Loucy (cell line): ENCODE measurements at regions not wholly inside any gene's neighbourhood (a gene's known extent, or its start where the extent isn't known, plus 50 kb on each side); places are given as distances from the start of the nearest gene placed in this dataset.

Experiments used
- H2AFZ ChIP-seq: fragments of 200-600 bp; sonication (generic); 2 replicates; pipeline ENCODE4 v1.6.0; 2016; ENCODE audit warnings: antibody characterized with exemption, mild to moderate bottlenecking, low read length, moderate library complexity
- H3F3A ChIP-seq: fragments of 200-600 bp; 2 replicates; pipeline ENCODE4 v1.6.0; 2016; ENCODE audit warnings: antibody characterized with exemption, low read depth, mild to moderate bottlenecking
- H3K27me3 ChIP-seq: fragments of 200-600 bp; sonication (generic); 2 replicates; pipeline ENCODE4 v1.6.1; 2014; ENCODE audit warnings: low read length, mild to moderate bottlenecking; ENCODE audit not compliant: insufficient read depth, poor library complexity, severe bottlenecking
- H3K36me3 ChIP-seq: fragments of 200-600 bp; sonication (generic); 2 replicates; pipeline ENCODE4 v1.6.1; 2016; ENCODE audit warnings: low read length; ENCODE audit not compliant: insufficient read depth
- H3K4me1 ChIP-seq: fragments of 200-600 bp; sonication (generic); 2 replicates; pipeline ENCODE4 v1.5.1; 2014; ENCODE audit warnings: low read length, mild to moderate bottlenecking; ENCODE audit not compliant: insufficient read depth, poor library complexity, severe bottlenecking
- H3K4me2 ChIP-seq: fragments of 200-600 bp; sonication (generic); 2 replicates; pipeline ENCODE4 v1.6.0; 2014; ENCODE audit warnings: antibody characterized with exemption, low read length, low read depth, mild to moderate bottlenecking; ENCODE audit not compliant: poor library complexity, severe bottlenecking
- H3K4me3 ChIP-seq: fragments of 200-600 bp; sonication (generic); 2 replicates; pipeline ENCODE4 v1.5.1; 2014; ENCODE audit warnings: low read length, mild to moderate bottlenecking, mixed read lengths; ENCODE audit not compliant: poor library complexity, severe bottlenecking
- H3K79me2 ChIP-seq: fragments of 200-600 bp; sonication (generic); 2 replicates; pipeline ENCODE4 v1.6.1; 2014; ENCODE audit warnings: low read length; ENCODE audit not compliant: insufficient read depth
- H3K9ac ChIP-seq: fragments of 200-600 bp; sonication (generic); 2 replicates; pipeline ENCODE4 v1.6.0; 2014; ENCODE audit warnings: mild to moderate bottlenecking, low read depth, low read length, moderate library complexity; ENCODE audit not compliant: poor library complexity, severe bottlenecking
- H3K9me2 ChIP-seq: fragments of 200-600 bp; sonication (generic); replicated peaks from 2 replicates; pipeline ENCODE4 v1.6.1; 2016; ENCODE audit warnings: low read depth, low read length, mixed read lengths
- H3K9me3 ChIP-seq: fragments of 200-600 bp; sonication (generic); 2 replicates; pipeline ENCODE4 v1.6.1; 2014; ENCODE audit warnings: mild to moderate bottlenecking, antibody characterized with exemption, low read length, low read depth; ENCODE audit not compliant: insufficient read depth
- H4K20me1 ChIP-seq: fragments of 200-600 bp; sonication (generic); 2 replicates; pipeline ENCODE4 v1.6.0; 2014; ENCODE audit warnings: antibody characterized with exemption, low read length, mild to moderate bottlenecking; ENCODE audit not compliant: insufficient read depth, poor library complexity, severe bottlenecking
- EZH2phosphoT487 ChIP-seq: fragments of 200-600 bp; IDR thresholded peaks from 2 replicates; pipeline ENCODE4 v1.6.1; 2018; ENCODE audit warnings: antibody characterized with exemption, mild to moderate bottlenecking, moderate library complexity, borderline replicate concordance
- TF ChIP-seq, protein P1 (sequence below): fragments of 200-600 bp; sonication (generic); conservative IDR thresholded peaks from 2 replicates; pipeline ENCODE4 v1.5.1; 2014; ENCODE audit warnings: mild to moderate bottlenecking, antibody characterized with exemption, low read length

DNA sequence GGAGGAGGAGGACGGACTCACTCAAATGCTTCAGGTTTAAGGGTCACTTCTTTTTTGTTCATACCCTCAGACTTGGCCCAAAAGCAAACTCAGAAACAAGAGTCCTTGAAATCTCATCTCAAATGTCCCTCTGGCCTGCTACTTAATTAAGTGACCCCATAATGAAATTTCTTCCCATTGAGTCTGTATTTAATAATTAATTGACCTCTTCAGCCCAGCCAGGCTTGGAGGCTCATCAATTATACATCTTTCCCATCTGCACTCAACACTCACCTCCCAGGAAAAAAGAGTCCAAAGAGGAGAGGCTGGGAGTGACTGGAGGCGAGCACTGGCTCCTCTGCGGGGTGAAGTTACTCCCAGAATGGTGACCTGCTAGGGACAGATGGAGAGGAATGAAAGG, 90.5 kb upstream of the EYA2 start:
- H3K9me2 ChIP-seq, result no peaks in the 10 kb centered on the region
- H3K4me2 ChIP-seq, result no peak overlapping the region
- TF ChIP-seq, protein P1, sequence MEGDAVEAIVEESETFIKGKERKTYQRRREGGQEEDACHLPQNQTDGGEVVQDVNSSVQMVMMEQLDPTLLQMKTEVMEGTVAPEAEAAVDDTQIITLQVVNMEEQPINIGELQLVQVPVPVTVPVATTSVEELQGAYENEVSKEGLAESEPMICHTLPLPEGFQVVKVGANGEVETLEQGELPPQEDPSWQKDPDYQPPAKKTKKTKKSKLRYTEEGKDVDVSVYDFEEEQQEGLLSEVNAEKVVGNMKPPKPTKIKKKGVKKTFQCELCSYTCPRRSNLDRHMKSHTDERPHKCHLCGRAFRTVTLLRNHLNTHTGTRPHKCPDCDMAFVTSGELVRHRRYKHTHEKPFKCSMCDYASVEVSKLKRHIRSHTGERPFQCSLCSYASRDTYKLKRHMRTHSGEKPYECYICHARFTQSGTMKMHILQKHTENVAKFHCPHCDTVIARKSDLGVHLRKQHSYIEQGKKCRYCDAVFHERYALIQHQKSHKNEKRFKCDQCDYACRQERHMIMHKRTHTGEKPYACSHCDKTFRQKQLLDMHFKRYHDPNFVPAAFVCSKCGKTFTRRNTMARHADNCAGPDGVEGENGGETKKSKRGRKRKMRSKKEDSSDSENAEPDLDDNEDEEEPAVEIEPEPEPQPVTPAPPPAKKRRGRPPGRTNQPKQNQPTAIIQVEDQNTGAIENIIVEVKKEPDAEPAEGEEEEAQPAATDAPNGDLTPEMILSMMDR, result no peak
- no peak for TF ChIP-seq EZH2phosphoT487
- H2AFZ ChIP-seq, result no peak overlapping the region
- no peaks in the 10 kb centered on the region for H3K27me3 ChIP-seq
- H3K79me2 ChIP-seq, result no peaks in the 10 kb centered on the region
- no peak overlapping the region for H3K9ac ChIP-seq
- no peaks in the 10 kb centered on the region for H3K4me1 ChIP-seq
- H4K20me1 ChIP-seq, result no peaks in the 10 kb centered on the region
- no peak overlapping the region for H3K4me3 ChIP-seq
- no peaks in the 10 kb centered on the region for H3K9me3 ChIP-seq
- H3K36me3 ChIP-seq, result no peaks in the 10 kb centered on the region
- no peaks in the 10 kb centered on the region for H3F3A ChIP-seq

DNA sequence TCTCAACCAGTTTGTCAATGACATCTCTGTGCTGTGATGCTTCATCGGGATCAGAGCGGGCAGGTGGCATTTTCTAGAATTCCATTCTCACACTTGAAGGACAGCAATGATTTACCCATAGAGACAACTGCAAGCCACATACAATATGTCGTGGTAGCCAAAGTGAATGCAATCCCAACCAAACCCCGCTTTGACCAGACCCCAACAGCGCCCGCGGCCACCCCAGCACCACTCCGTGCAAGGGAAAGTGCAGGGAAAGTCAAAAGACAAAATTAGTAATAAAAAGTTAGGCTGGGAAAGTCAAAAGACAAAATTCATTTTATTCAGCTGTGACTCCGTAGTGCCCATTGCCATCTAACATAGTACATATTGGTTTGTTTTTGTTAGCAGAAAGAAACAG, 88.8 kb upstream of the EYA2 start:
- Histone ChIP-seq H3K4me1 (no peaks in the 10 kb centered on the region), H3K9ac (no peak overlapping the region), H3K4me3 (no peak overlapping the region), H3K9me2 (no peaks in the 10 kb centered on the region), H2AFZ (no peak overlapping the region), H3K36me3 (no peaks in the 10 kb centered on the region), H3K9me3 (no peaks in the 10 kb centered on the region), H4K20me1 (no peaks in the 10 kb centered on the region), H3K4me2 (no peak overlapping the region), H3K27me3 (no peaks in the 10 kb centered on the region), H3F3A (no peaks in the 10 kb centered on the region), H3K79me2 (no peaks in the 10 kb centered on the region)
- TF ChIP-seq, protein P1, result no peak
- no peak for TF ChIP-seq EZH2phosphoT487

DNA sequence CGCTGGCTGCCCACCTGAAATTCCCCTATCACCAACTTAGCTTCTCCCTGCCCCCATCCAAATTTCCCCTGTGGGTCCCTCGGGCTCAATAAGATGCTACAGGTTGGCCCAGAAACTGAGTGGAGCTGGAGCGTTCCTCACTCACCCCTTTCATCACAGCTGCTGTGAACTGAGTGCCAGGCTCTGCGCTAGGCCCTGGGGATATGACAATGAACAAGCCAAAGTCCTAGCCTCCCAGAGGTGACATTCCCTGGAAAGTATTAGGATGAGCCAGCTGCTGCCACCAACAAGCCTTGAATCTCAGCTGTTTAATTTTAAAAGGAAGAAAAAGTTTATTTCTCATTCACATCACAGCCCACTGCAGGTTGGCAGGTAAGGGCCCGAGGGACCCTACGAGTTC, 86.6 kb upstream of the EYA2 start:
- no peak overlapping the region for H3K9ac ChIP-seq
- no peaks in the 10 kb centered on the region for H3K27me3 ChIP-seq
- no peak overlapping the region for H3K4me2 ChIP-seq
- no peaks in the 10 kb centered on the region for H3K79me2 ChIP-seq
- no peaks in the 10 kb centered on the region for H3K9me3 ChIP-seq
- no peaks in the 10 kb centered on the region for H3K36me3 ChIP-seq
- TF ChIP-seq EZH2phosphoT487, result no peak
- TF ChIP-seq, protein P1, result no peak
- no peak overlapping the region for H2AFZ ChIP-seq
- no peak overlapping the region for H3K4me3 ChIP-seq
- no peaks in the 10 kb centered on the region for H3K9me2 ChIP-seq
- H4K20me1 ChIP-seq, result no peaks in the 10 kb centered on the region
- no peaks in the 10 kb centered on the region for H3F3A ChIP-seq
- no peaks in the 10 kb centered on the region for H3K4me1 ChIP-seq
